GM20000 (cell line): ENCODE measurements at regions not wholly inside any gene's neighbourhood (a gene's known extent, or its start where the extent isn't known, plus 50 kb on each side); places are given as distances from the start of the nearest gene placed in this dataset.
A peak's percentile ranks its signal among the peaks of the same experiment; 100 is the strongest.

Experiments used
- DNase-seq: peaks from one replicate; pipeline ENCODE4 v3.0.0; 2012; ENCODE audit warnings: low spot score
- TF ChIP-seq, protein P1 (sequence below): IDR thresholded peaks from 2 replicates; pipeline ENCODE4 v1.5.1; 2012; ENCODE audit warnings: mild to moderate bottlenecking, control low read depth; ENCODE audit errors: extremely low read depth, missing control alignments

GRCh38 chrX:95218976-95219375 is 1465.7 kb upstream of the DIAPH2 start:
- TF ChIP-seq, protein P1, sequence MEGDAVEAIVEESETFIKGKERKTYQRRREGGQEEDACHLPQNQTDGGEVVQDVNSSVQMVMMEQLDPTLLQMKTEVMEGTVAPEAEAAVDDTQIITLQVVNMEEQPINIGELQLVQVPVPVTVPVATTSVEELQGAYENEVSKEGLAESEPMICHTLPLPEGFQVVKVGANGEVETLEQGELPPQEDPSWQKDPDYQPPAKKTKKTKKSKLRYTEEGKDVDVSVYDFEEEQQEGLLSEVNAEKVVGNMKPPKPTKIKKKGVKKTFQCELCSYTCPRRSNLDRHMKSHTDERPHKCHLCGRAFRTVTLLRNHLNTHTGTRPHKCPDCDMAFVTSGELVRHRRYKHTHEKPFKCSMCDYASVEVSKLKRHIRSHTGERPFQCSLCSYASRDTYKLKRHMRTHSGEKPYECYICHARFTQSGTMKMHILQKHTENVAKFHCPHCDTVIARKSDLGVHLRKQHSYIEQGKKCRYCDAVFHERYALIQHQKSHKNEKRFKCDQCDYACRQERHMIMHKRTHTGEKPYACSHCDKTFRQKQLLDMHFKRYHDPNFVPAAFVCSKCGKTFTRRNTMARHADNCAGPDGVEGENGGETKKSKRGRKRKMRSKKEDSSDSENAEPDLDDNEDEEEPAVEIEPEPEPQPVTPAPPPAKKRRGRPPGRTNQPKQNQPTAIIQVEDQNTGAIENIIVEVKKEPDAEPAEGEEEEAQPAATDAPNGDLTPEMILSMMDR, result no peak
- no peak for DNase-seq

GRCh38 chrX:95248386-95248785 is 1436.3 kb upstream of the DIAPH2 start:
- TF ChIP-seq, protein P1, result no peak
- DNase-seq, result no peak

GRCh38 chrX:95290455-95290854 is 1394.2 kb upstream of the DIAPH2 start:
- DNase-seq, result no peak
- TF ChIP-seq, protein P1, result no peak

- TF ChIP-seq, protein P1, result no peak
Observed at GRCh38 chrX:95291561-95291960, 1393.1 kb upstream of the DIAPH2 start.

DNA sequence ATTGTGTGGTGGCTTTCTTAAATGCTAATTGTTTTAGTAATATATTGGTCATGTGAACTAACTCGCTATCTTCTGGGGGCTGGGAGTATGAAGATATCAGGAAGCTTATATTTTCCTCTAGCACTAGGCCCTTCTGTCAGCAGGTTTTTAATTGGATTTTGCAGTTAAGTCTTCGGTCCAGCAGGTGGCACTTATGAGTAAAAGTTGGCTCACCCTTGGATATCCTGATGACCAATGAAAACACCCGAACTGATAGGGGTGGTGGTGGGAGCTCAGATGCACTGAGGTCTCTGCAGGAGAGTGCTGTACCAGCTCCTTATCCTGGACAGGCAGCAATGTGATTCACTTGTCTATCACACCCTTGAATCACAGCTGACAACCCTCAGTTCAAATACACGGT is 1365.8 kb upstream of the DIAPH2 start:
- peak; percentile 1 for DNase-seq

More at GRCh38 chrX:95291561-95291960, 1393.1 kb upstream of the DIAPH2 start:
- no peak for DNase-seq

DNA sequence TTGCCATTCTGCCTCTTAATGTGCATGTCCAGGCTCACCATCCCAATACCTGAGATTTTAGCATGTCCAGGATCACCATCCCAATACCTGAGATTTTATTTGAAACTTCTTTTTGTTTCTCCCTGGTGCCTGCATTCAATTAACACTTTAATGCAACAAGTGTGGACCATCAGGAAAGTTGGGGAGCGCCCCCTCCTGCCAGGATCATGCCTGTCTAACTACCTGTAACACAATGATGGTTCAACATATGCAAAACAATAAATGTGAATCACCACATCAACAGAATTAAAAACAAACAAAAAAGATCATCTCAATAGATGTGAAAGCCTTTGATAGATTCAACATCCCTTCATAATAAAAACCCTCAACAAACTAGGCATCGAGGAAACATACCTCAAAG is 1359.5 kb upstream of the DIAPH2 start:
- TF ChIP-seq, protein P1, result no peak
- no peak for DNase-seq

More for the DNA sequence above, 1365.8 kb upstream of the DIAPH2 start:
- TF ChIP-seq, protein P1, result no peak

GRCh38 chrX:95330292-95330691 is 1354.3 kb upstream of the DIAPH2 start:
- DNase-seq, result no peak
- TF ChIP-seq, protein P1, result no peak

GRCh38 chrX:95332530-95332929 is 1352.1 kb upstream of the DIAPH2 start:
- no peak for DNase-seq
- TF ChIP-seq, protein P1, result no peak
